GM12878 (cell line): ENCODE measurements at regions not wholly inside any gene's neighbourhood (a gene's known extent, or its start where the extent isn't known, plus 50 kb on each side); places are given as distances from the start of the nearest gene placed in this dataset.

Source experiments
- BCL11A ChIP-seq: IDR thresholded peaks from 2 replicates; pipeline ENCODE4 v1.6.1; 2011; ENCODE audit warnings: low read depth, low read length
- CTCF ChIP-seq, 3 experiments: IDR thresholded peaks in 2 of 3; conservative IDR thresholded peaks in 1 of 3; 2 replicates each; pipeline ENCODE4 v1.5.1; 2011; ENCODE audit warnings: low read depth in 3 of 3, low read length in 3 of 3, mild to moderate bottlenecking in 3 of 3, control low read depth in 2 of 3, moderate library complexity in 2 of 3, inconsistent platforms in 1 of 3, mixed read lengths in 1 of 3; ENCODE audit not compliant: control insufficient read depth in 2 of 3, insufficient read depth in 1 of 3; ENCODE audit errors: extremely low read depth in 1 of 3
- EZH2 ChIP-seq: IDR thresholded peaks from 2 replicates; pipeline ENCODE4 v1.6.1; 2012; ENCODE audit warnings: low read depth, mild to moderate bottlenecking, control low read depth, inconsistent platforms, low read length, borderline replicate concordance; ENCODE audit not compliant: control insufficient read depth
- MAX ChIP-seq: IDR thresholded peaks from 2 replicates; pipeline ENCODE4 v1.6.1; 2012; ENCODE audit warnings: low read depth, low read length, improper control_type of control experiment
- MXI1 ChIP-seq: fragments of 150-350 bp; IDR thresholded peaks from 2 replicates; pipeline ENCODE4 v1.6.1; 2011; ENCODE audit warnings: low read depth, mild to moderate bottlenecking, inconsistent platforms, low read length, improper control_type of control experiment
- POLR2A ChIP-seq: IDR thresholded peaks from 2 replicates; pipeline ENCODE4 v1.6.1; 2011; ENCODE audit warnings: low read depth, mild to moderate bottlenecking, low read length
- POLR2AphosphoS5 ChIP-seq: IDR thresholded peaks from 2 replicates; pipeline ENCODE4 v1.6.1; 2011; ENCODE audit warnings: mild to moderate bottlenecking, low read length, inconsistent platforms
- RAD21 ChIP-seq: IDR thresholded peaks from 2 replicates; pipeline ENCODE4 v1.6.1; 2011; ENCODE audit warnings: mild to moderate bottlenecking, low read depth, low read length, moderate library complexity; ENCODE audit not compliant: insufficient read depth
- RAD51 ChIP-seq: fragments of 450-650 bp; IDR thresholded peaks from 2 replicates; pipeline ENCODE4 v1.6.1; 2016; ENCODE audit warnings: moderate library complexity, mild to moderate bottlenecking, inconsistent platforms
- RFX5 ChIP-seq: IDR thresholded peaks from 2 replicates; pipeline ENCODE4 v1.6.1; 2011; ENCODE audit warnings: low read depth, low read length, improper control_type of control experiment
- USF1 ChIP-seq: IDR thresholded peaks from 2 replicates; pipeline ENCODE4 v1.6.1; 2011; ENCODE audit warnings: borderline replicate concordance, low read depth, mild to moderate bottlenecking, moderate library complexity, mixed read lengths, low read length; ENCODE audit not compliant: insufficient read depth; ENCODE audit errors: extremely low read length

- TF ChIP-seq CTCF (IDR thresholded peaks at IDR 0.05 in 2 of 3, conservative IDR thresholded peaks at IDR 0.05 in 1 of 3; ENCODE audit: control insufficient read depth in 2 of 3, extremely low read depth in 1 of 3, insufficient read depth in 1 of 3, low read depth in 3 of 3, low read length in 3 of 3), result no peak
- no peak for TF ChIP-seq POLR2A
- no peak for TF ChIP-seq EZH2
- TF ChIP-seq RFX5, result no peak
- no peak for TF ChIP-seq BCL11A
- TF ChIP-seq USF1, result no peak
- no peak for TF ChIP-seq RAD21
- TF ChIP-seq MXI1, result no peak
- no peak for TF ChIP-seq POLR2AphosphoS5
- TF ChIP-seq MAX, result no peak
- no peak for TF ChIP-seq RAD51
These were observed 285.0 kb downstream of the KCNJ2 start for GRCh38 chr17:70454377-70454776.
